ENCODE measurements at regions not wholly inside any gene's neighbourhood (a gene's known extent, or its start where the extent isn't known, plus 50 kb on each side); places are given as distances from the start of the nearest gene placed in this dataset.

DNA sequence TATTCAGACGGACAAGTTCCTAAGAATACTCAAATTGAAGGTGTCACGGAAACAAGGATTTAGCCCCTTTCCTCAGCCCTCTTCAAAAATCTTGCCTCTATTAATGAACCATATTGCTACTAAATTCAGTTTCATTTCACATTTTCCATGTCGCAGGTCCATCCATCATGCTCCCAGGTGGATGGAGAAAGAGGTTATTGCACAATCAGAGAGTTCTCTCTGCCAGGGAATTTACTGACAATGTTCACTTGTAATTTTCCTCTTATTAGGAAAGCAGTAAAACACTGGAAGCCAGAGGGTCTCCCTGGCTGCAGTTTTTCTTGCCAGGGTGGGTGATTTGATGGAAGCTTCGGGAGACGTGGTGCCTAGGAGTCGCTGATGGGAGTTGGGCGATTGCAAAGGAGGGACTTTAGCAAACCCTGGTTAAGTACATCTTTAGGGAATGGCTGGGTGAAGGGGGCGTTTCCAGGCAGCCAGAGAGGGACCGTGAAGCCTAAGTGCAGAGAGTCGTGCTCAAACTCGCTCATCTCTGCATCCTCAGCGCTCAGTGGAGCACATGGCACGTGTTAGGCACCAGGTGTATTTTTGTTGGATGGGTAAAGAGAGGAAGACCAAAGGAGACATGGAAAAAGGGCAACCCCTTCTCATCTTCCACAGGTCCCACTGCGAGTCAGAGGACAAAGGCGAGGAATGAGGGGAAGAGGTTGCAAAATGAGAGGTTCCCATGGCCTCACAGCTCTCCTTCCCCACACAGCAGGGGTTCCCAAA is 321.9 kb upstream of the CDH4 start:
- Histone ChIP-seq H3K36me3 (no peaks in the 10 kb centered on the region), H3K9me3 (replicated peaks) (no peaks in the 10 kb centered on the region), H3K4me3 (no peak overlapping the region), H3K27me3 (ENCODE audit: low read depth) (peaks cover 75% of the 10 kb centered on the region), H3K27ac (replicated peaks) (no peak overlapping the region), H3K4me1 (no peaks in the 10 kb centered on the region)
- intact Hi-C loops (cut with micrococcal nuclease): no loop called here
- no peak for DNase-seq
- TF ChIP-seq, protein P1, sequence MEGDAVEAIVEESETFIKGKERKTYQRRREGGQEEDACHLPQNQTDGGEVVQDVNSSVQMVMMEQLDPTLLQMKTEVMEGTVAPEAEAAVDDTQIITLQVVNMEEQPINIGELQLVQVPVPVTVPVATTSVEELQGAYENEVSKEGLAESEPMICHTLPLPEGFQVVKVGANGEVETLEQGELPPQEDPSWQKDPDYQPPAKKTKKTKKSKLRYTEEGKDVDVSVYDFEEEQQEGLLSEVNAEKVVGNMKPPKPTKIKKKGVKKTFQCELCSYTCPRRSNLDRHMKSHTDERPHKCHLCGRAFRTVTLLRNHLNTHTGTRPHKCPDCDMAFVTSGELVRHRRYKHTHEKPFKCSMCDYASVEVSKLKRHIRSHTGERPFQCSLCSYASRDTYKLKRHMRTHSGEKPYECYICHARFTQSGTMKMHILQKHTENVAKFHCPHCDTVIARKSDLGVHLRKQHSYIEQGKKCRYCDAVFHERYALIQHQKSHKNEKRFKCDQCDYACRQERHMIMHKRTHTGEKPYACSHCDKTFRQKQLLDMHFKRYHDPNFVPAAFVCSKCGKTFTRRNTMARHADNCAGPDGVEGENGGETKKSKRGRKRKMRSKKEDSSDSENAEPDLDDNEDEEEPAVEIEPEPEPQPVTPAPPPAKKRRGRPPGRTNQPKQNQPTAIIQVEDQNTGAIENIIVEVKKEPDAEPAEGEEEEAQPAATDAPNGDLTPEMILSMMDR (IDR thresholded peaks at IDR 0.05; ENCODE audit: borderline replicate concordance): no peak

DNA sequence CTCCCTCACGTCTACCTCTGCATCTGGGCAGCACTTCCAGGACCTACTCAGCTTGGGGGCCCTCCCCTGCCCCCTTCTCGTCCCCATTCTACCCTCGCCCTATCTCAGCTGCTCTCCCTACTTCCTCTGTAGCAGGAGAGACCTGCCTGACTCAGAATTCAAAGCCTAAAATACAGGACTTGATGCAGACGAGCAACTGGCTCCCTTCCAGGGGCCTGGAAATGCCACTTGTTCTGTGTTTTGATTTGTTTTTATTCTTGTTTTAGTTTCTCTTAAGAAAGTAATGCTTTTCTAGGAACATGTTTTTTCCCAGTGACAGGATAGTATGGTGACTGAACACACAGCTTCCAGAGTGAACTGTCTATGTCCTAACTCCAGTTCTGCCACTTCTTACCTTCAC is 320.4 kb upstream of the CDH4 start:
- Histone ChIP-seq H3K27me3 (ENCODE audit: low read depth) (peaks cover 74% of the 10 kb centered on the region), H3K4me3 (no peak overlapping the region), H3K36me3 (no peaks in the 10 kb centered on the region), H3K9me3 (replicated peaks) (no peaks in the 10 kb centered on the region), H3K4me1 (no peaks in the 10 kb centered on the region), H3K27ac (replicated peaks) (no peak overlapping the region)
- intact Hi-C loops (cut with micrococcal nuclease): no loop called here
- DNase-seq: no peak
- TF ChIP-seq, protein P1 (IDR thresholded peaks at IDR 0.05; ENCODE audit: borderline replicate concordance): no peak

DNA sequence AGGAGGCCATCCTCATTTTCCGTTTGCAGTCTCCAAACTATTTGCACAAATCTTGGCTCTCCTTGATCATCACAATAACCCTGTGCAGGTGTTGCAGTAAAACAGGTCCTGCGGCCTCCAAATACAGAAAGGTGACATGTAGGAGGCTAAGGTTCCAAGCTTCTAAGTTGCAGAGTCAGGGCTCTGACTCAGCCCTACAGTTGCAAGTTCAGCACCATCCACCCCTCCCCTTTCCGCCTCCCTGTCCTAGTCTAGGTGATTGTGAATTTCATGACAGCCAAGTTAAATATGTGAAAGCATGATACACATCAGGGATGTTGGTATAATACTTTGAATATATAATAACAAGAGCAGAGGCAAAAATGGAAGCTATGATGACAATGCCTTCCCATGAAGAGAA is 317.3 kb upstream of the CDH4 start:
- H3K27me3 ChIP-seq (ENCODE audit: low read depth): peaks cover 82% of the 10 kb centered on the region
- intact Hi-C loops (cut with micrococcal nuclease): no loop called here

DNA sequence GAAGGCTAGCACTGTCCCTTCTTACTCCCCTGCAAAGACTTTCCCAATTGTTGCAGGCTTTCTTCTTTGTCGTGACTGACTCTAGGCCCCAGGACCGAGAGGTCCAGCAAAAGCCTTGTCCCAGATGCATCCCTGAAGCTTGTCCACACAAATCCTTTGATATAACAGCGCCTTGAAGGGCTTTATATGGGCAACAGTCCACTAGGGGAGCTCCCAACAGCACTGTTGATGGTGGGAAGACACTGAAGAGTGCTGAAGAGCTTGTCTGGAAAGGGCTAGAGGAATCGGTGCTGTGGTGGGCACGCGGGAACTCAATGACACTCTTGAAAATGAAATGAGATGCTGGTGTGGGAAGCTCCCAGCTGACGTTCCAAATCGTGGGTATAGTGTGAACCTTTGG is 316.1 kb upstream of the CDH4 start:
- DNase-seq: no peak

More for the DNA sequence above, 317.3 kb upstream of the CDH4 start:
- Histone ChIP-seq H3K9me3 (replicated peaks) (no peaks in the 10 kb centered on the region), H3K4me1 (no peaks in the 10 kb centered on the region), H3K4me3 (no peak overlapping the region), H3K36me3 (no peaks in the 10 kb centered on the region), H3K27ac (replicated peaks) (no peak overlapping the region)
- DNase-seq: no peak
- TF ChIP-seq, protein P1 (IDR thresholded peaks at IDR 0.05; ENCODE audit: borderline replicate concordance): no peak

GRCh38 chr20:60937585-60937984 is 314.5 kb upstream of the CDH4 start:
- H3K4me3 ChIP-seq: no peak overlapping the region
- intact Hi-C loops (cut with micrococcal nuclease): no loop called here
- no peaks in the 10 kb centered on the region for H3K9me3 ChIP-seq (replicated peaks)
- H3K36me3 ChIP-seq: no peaks in the 10 kb centered on the region
- peaks cover 76% of the 10 kb centered on the region for H3K27me3 ChIP-seq (ENCODE audit: low read depth)
- H3K27ac ChIP-seq (replicated peaks): no peak overlapping the region
- TF ChIP-seq, protein P1 (IDR thresholded peaks at IDR 0.05; ENCODE audit: borderline replicate concordance): no peak
- no peaks in the 10 kb centered on the region for H3K4me1 ChIP-seq
- DNase-seq: no peak

More for the DNA sequence above, 316.1 kb upstream of the CDH4 start:
- Histone ChIP-seq H3K4me1 (no peaks in the 10 kb centered on the region), H3K27me3 (ENCODE audit: low read depth) (peaks cover 75% of the 10 kb centered on the region), H3K4me3 (no peak overlapping the region), H3K36me3 (no peaks in the 10 kb centered on the region), H3K9me3 (replicated peaks) (no peaks in the 10 kb centered on the region), H3K27ac (replicated peaks) (no peak overlapping the region)
- TF ChIP-seq, protein P1 (IDR thresholded peaks at IDR 0.05; ENCODE audit: borderline replicate concordance): no peak
- intact Hi-C loops (cut with micrococcal nuclease): no loop called here
